PC-9 (cell line): ENCODE measurements at regions not wholly inside any gene's neighbourhood (a gene's known extent, or its start where the extent isn't known, plus 50 kb on each side); places are given as distances from the start of the nearest gene placed in this dataset.

Experiments
- CTCF ChIP-seq: fragments of 200-600 bp; sonication (generic); conservative IDR thresholded peaks from 2 replicates; pipeline ENCODE4 v1.6.1; 2017; ENCODE audit warnings: mixed run types, antibody characterized with exemption, mild to moderate bottlenecking, moderate library complexity
- EZH2 ChIP-seq: fragments of 200-600 bp; sonication (generic); IDR thresholded peaks from 2 replicates; pipeline ENCODE4 v1.8.0; 2017; ENCODE audit warnings: antibody characterized with exemption, low read depth

- TF ChIP-seq CTCF (no peak), EZH2 (no peak)
These were observed 96.9 kb upstream of the RTL6 start for GRCh38 chr22:44594951-44595350.
